OCI-LY1 (cell line): ENCODE measurements at regions not wholly inside any gene's neighbourhood (a gene's known extent, or its start where the extent isn't known, plus 50 kb on each side); places are given as distances from the start of the nearest gene placed in this dataset.
"Not testable (repeated sequence)": the region's sequence is repeated elsewhere in the genome, so short reads cannot be mapped to it uniquely, and the experiment has no call there.

Experiments used
- H2AFZ ChIP-seq: fragments of 200-600 bp; sonication (generic), shearing (Covaris generic); 2 replicates; pipeline ENCODE4 v1.6.0; 2014; ENCODE audit warnings: antibody characterized with exemption, mild to moderate bottlenecking, low read length
- H3F3A ChIP-seq: fragments of 200-600 bp; sonication (generic), shearing (Covaris generic); 2 replicates; pipeline ENCODE4 v1.6.0; 2014; ENCODE audit warnings: mild to moderate bottlenecking, antibody characterized with exemption, low read length, moderate library complexity; ENCODE audit not compliant: insufficient read depth
- H3K27ac ChIP-seq: fragments of 200-600 bp; sonication (generic); 2 replicates; pipeline ENCODE4 v1.5.1; 2014; ENCODE audit warnings: low read length, mixed run types, mild to moderate bottlenecking, low read depth; ENCODE audit not compliant: poor library complexity, severe bottlenecking
- H3K27me3 ChIP-seq: fragments of 200-600 bp; sonication (generic); 2 replicates; pipeline ENCODE4 v1.6.0; 2014; ENCODE audit warnings: antibody characterized with exemption, mild to moderate bottlenecking, low read length, moderate library complexity; ENCODE audit not compliant: insufficient read depth
- H3K36me3 ChIP-seq: fragments of 200-600 bp; sonication (generic); 2 replicates; pipeline ENCODE4 v1.6.1; 2014; ENCODE audit warnings: mild to moderate bottlenecking, antibody characterized with exemption, low read length, moderate library complexity, mixed read lengths; ENCODE audit not compliant: insufficient read depth
- H3K4me1 ChIP-seq: fragments of 200-600 bp; sonication (generic); 2 replicates; pipeline ENCODE4 v1.5.1; 2014; ENCODE audit warnings: mild to moderate bottlenecking, low read length, moderate library complexity; ENCODE audit not compliant: insufficient read depth, severe bottlenecking
- H3K4me2 ChIP-seq: fragments of 200-600 bp; sonication (generic), shearing (Covaris generic); 2 replicates; pipeline ENCODE4 v1.6.1; 2014; ENCODE audit warnings: low read length
- H3K4me3 ChIP-seq: fragments of 200-600 bp; sonication (generic); 2 replicates; pipeline ENCODE4 v1.5.1; 2014; ENCODE audit warnings: low read length, low read depth, mild to moderate bottlenecking, mixed read lengths; ENCODE audit not compliant: poor library complexity, severe bottlenecking
- H3K79me2 ChIP-seq: fragments of 200-600 bp; shearing (Covaris generic); 2 replicates; pipeline ENCODE4 v1.6.1; 2016; ENCODE audit warnings: mixed run types, low read length, mixed read lengths; ENCODE audit not compliant: insufficient read depth
- H3K9ac ChIP-seq: fragments of 200-600 bp; sonication (generic), shearing (Covaris generic); 2 replicates; pipeline ENCODE4 v1.6.1; 2014; ENCODE audit warnings: mild to moderate bottlenecking, low read length, mixed read lengths
- H3K9me2 ChIP-seq: fragments of 200-600 bp; sonication (generic), shearing (Covaris generic); 2 replicates; pipeline ENCODE4 v1.6.1; 2014; ENCODE audit warnings: low read depth, mild to moderate bottlenecking, low read length, mixed read lengths
- H3K9me3 ChIP-seq: fragments of 200-600 bp; shearing (Covaris generic); 2 replicates; pipeline ENCODE4 v1.6.1; 2014; ENCODE audit warnings: low read length, mixed read lengths
- H4K20me1 ChIP-seq: fragments of 200-600 bp; sonication (generic), shearing (Covaris generic); 2 replicates; pipeline ENCODE4 v1.6.0; 2016; ENCODE audit warnings: mild to moderate bottlenecking, low read length; ENCODE audit not compliant: insufficient read depth
- EZH2 ChIP-seq: fragments of 200-600 bp; sonication (generic), shearing (Covaris generic); IDR thresholded peaks from 2 replicates; pipeline ENCODE4 v1.8.0; 2017; ENCODE audit warnings: borderline replicate concordance, mixed run types, mild to moderate bottlenecking, antibody characterized with exemption, low read length, moderate library complexity, mixed read lengths
- TF ChIP-seq, protein P1 (sequence below): fragments of 200-600 bp; sonication (generic), shearing (Covaris generic); IDR thresholded peaks from 2 replicates; pipeline ENCODE4 v1.5.1; 2017; ENCODE audit warnings: mild to moderate bottlenecking, antibody characterized with exemption, low read length, moderate library complexity, mixed read lengths

- Histone ChIP-seq H3K9ac (no peak overlapping the region), H3K4me2 (no peak overlapping the region), H3K36me3 (no peaks in the 10 kb centered on the region), H4K20me1 (no peaks in the 10 kb centered on the region), H3K27me3 (no peaks in the 10 kb centered on the region), H2AFZ (no peak overlapping the region), H3F3A (no peaks in the 10 kb centered on the region), H3K9me3 (no peaks in the 10 kb centered on the region), H3K79me2 (no peaks in the 10 kb centered on the region), H3K4me1 (no peaks in the 10 kb centered on the region), H3K27ac (no peak overlapping the region), H3K4me3 (no peak overlapping the region), H3K9me2 (no peaks in the 10 kb centered on the region)
- no peak for TF ChIP-seq EZH2
- TF ChIP-seq, protein P1, sequence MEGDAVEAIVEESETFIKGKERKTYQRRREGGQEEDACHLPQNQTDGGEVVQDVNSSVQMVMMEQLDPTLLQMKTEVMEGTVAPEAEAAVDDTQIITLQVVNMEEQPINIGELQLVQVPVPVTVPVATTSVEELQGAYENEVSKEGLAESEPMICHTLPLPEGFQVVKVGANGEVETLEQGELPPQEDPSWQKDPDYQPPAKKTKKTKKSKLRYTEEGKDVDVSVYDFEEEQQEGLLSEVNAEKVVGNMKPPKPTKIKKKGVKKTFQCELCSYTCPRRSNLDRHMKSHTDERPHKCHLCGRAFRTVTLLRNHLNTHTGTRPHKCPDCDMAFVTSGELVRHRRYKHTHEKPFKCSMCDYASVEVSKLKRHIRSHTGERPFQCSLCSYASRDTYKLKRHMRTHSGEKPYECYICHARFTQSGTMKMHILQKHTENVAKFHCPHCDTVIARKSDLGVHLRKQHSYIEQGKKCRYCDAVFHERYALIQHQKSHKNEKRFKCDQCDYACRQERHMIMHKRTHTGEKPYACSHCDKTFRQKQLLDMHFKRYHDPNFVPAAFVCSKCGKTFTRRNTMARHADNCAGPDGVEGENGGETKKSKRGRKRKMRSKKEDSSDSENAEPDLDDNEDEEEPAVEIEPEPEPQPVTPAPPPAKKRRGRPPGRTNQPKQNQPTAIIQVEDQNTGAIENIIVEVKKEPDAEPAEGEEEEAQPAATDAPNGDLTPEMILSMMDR = no peak
Measured at GRCh38 chr1:29621826-29622435, 385.6 kb downstream of the PTPRU start.

GRCh38 chr1:29620631-29621030 lies 384.3 kb downstream of the PTPRU start:
- TF ChIP-seq, protein P1 = no peak
- TF ChIP-seq EZH2 = no peak
- Histone ChIP-seq H3K9me3 (no peaks in the 10 kb centered on the region), H3K9me2 (no peaks in the 10 kb centered on the region), H3K9ac (no peak overlapping the region), H3K4me2 (no peak overlapping the region), H3K79me2 (no peaks in the 10 kb centered on the region), H3K27me3 (no peaks in the 10 kb centered on the region), H3K4me1 (no peaks in the 10 kb centered on the region), H2AFZ (no peak overlapping the region), H4K20me1 (no peaks in the 10 kb centered on the region), H3K36me3 (no peaks in the 10 kb centered on the region), H3F3A (no peaks in the 10 kb centered on the region), H3K4me3 (no peak overlapping the region), H3K27ac (no peak overlapping the region)

- Histone ChIP-seq H3K27ac (no peak overlapping the region), H3F3A (no peaks in the 10 kb centered on the region), H3K9ac (no peak overlapping the region), H3K36me3 (no peaks in the 10 kb centered on the region), H3K9me3 (peaks cover 6% of the 10 kb centered on the region; the same call in 1 of the 2 replicates), H3K27me3 (no peaks in the 10 kb centered on the region; the same call in 1 of the 2 replicates), H3K79me2 (no peaks in the 10 kb centered on the region), H2AFZ (no peak overlapping the region), H3K4me3 (no peak overlapping the region), H3K4me1 (no peaks in the 10 kb centered on the region), H3K4me2 (no peak overlapping the region), H3K9me2 (no peaks in the 10 kb centered on the region), H4K20me1 (no peaks in the 10 kb centered on the region)
- TF ChIP-seq, protein P1 = no peak
- TF ChIP-seq EZH2 = no peak
Measured at GRCh38 chr1:29607236-29607635, 370.9 kb downstream of the PTPRU start.

DNA sequence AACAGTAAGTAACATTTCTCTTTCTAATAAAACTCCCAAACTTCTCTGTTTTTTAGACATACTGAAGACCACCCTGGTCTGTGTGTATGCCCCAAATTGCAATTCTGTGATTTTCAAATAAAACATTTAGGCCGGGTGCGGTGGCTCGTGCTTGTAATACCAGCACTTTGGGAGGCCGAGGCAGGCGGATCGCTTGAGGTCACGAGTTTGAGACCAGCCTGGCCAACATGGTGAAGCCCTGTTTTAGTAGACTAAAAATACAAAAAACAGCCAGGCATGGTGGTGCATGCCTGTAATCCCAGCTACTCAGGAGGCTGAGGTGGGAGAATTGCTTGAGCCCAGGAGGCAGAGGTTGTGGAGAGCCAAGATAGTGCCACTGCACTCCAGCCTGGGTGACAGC lies 368.5 kb downstream of the PTPRU start:
- H3K79me2 ChIP-seq, H3K9me3 ChIP-seq, H3K4me2 ChIP-seq, H3F3A ChIP-seq, H3K36me3 ChIP-seq, H3K27ac ChIP-seq, H3K9ac ChIP-seq, H3K27me3 ChIP-seq, H4K20me1 ChIP-seq, H3K9me2 ChIP-seq, H3K4me1 ChIP-seq, H3K4me3 ChIP-seq, H2AFZ ChIP-seq: not testable (repeated sequence)
